ENCODE measurements at regions not wholly inside any gene's neighbourhood (a gene's known extent, or its start where the extent isn't known, plus 50 kb on each side); places are given as distances from the start of the nearest gene placed in this dataset.

GRCh38 chr4:160709546-160709945 lies 1454.3 kb downstream of the FSTL5 start (continued):
- TF ChIP-seq CTCF (IDR thresholded peaks at IDR 0.05; ENCODE audit: control extremely low read depth in 1 of 3, insufficient read depth in 1 of 3, low read depth in 1 of 3, low read length in 3 of 3) (no peak), EGR1 (IDR thresholded peaks at IDR 0.05; ENCODE audit: borderline replicate concordance, low read depth, low read length) (no peak), PHF8 (conservative IDR thresholded peaks at IDR 0.05; ENCODE audit: low read depth, low read length) (no peak), ASH2L (IDR thresholded peaks at IDR 0.05; ENCODE audit: low read length) (no peak)

All from H1 (cell line).